Naive thymus-derived CD4-positive, alpha-beta T cell (primary cell): ENCODE measurements at regions not wholly inside any gene's neighbourhood (a gene's known extent, or its start where the extent isn't known, plus 50 kb on each side); places are given as distances from the start of the nearest gene placed in this dataset.

Source experiments
- ATAC-seq: fragments of 150-1000 bp; cut with Tn5 transposase; 2 replicates; pipeline ENCODE4 v1.10.0; 2021; ENCODE audit warnings: mild to moderate bottlenecking, moderate library complexity
- CTCF ChIA-PET: fragments of 350-600 bp; sonication (Branson Sonifier 250); formaldehyde crosslinking; loops from one replicate; lab custom pipeline; 2021; ENCODE audit warnings: antibody characterized with exemption; lab: Charles Lee
- POLR2A ChIA-PET: fragments of 350-600 bp; sonication (Branson Sonifier 250); formaldehyde crosslinking; loops from one replicate; lab custom pipeline; 2021; ENCODE audit warnings: antibody characterized with exemption, inconsistent platforms; lab: Charles Lee
- DNase-seq, 9 donors: peaks; one replicate each; pipeline versions ENCODE4 v3.0.0 to v3.0.0-alpha.2; 2020 to 2022; ENCODE audit warnings: mixed read lengths in 1 of 9
- H3K27ac ChIP-seq: one replicate; pipeline ENCODE4 v1.7.0; 2013; ENCODE audit warnings: mild to moderate bottlenecking, low read depth, low read length, moderate library complexity
- H3K27me3 ChIP-seq, 2 donors: one replicate each; pipeline ENCODE4 v1.7.0; 2013; ENCODE audit warnings: low read length in 2 of 2, mild to moderate bottlenecking in 2 of 2, moderate library complexity in 2 of 2; ENCODE audit not compliant: control insufficient read depth in 2 of 2, insufficient read depth in 2 of 2
- H3K36me3 ChIP-seq, 3 experiments: 1 replicate in 2 of 3; 2 replicates in 1 of 3; pipeline ENCODE4 v1.7.0; 2013; ENCODE audit warnings: low read length in 3 of 3, mild to moderate bottlenecking in 3 of 3, moderate library complexity in 1 of 3; ENCODE audit not compliant: insufficient read depth in 3 of 3, control insufficient read depth in 2 of 3
- H3K4me1 ChIP-seq, 2 donors: one replicate each; pipeline ENCODE4 v1.7.0; 2013; ENCODE audit warnings: low read length in 2 of 2, mild to moderate bottlenecking in 2 of 2, moderate library complexity in 1 of 2; ENCODE audit not compliant: control insufficient read depth in 2 of 2, insufficient read depth in 2 of 2
- H3K4me3 ChIP-seq: 2 replicates; pipeline ENCODE4 v1.7.0; 2013; ENCODE audit warnings: mild to moderate bottlenecking, low read length
- H3K9me3 ChIP-seq, 3 experiments: 1 replicate in 2 of 3; 2 replicates in 1 of 3; pipeline ENCODE4 v1.7.0; 2013; ENCODE audit warnings: low read length in 3 of 3; ENCODE audit not compliant: control insufficient read depth in 2 of 3
- H3K27ac Mint-ChIP-seq, 9 donors: one replicate each; pipeline ENCODE4 v1.8.0; 2020 to 2022; ENCODE audit warnings: mixed read lengths in 9 of 9, mild to moderate bottlenecking in 8 of 9, moderate library complexity in 5 of 9, inconsistent platforms in 2 of 9
- H3K27me3 Mint-ChIP-seq, 5 donors: one replicate each; pipeline ENCODE4 v1.8.0; 2021 to 2022; ENCODE audit warnings: mixed read lengths in 5 of 5, mild to moderate bottlenecking in 1 of 5
- H3K36me3 Mint-ChIP-seq, 5 donors: one replicate each; pipeline ENCODE4 v1.8.0; 2020 to 2022; ENCODE audit warnings: mixed read lengths in 5 of 5, mild to moderate bottlenecking in 3 of 5, inconsistent platforms in 1 of 5
- H3K4me1 Mint-ChIP-seq, 7 donors: one replicate each; pipeline ENCODE4 v1.8.0; 2020 to 2022; ENCODE audit warnings: mixed read lengths in 7 of 7, mild to moderate bottlenecking in 3 of 7, inconsistent platforms in 1 of 7
- H3K4me3 Mint-ChIP-seq, 10 donors: one replicate each; pipeline ENCODE4 v1.8.0; 2020 to 2022; ENCODE audit warnings: mild to moderate bottlenecking in 10 of 10, mixed read lengths in 10 of 10, moderate library complexity in 6 of 10, inconsistent platforms in 2 of 10
- H3K9me3 Mint-ChIP-seq, 11 donors: one replicate each; pipeline ENCODE4 v1.8.0; 2020 to 2022; ENCODE audit warnings: mixed read lengths in 11 of 11, mild to moderate bottlenecking in 4 of 11, inconsistent platforms in 1 of 11, moderate library complexity in 1 of 11
- intact Hi-C, 2 donors: fragments of 100-400 bp; cut with micrococcal nuclease; formaldehyde crosslinking; loops; one replicate each; pipeline ENCODE4 v1.15.1; 2023

DNA sequence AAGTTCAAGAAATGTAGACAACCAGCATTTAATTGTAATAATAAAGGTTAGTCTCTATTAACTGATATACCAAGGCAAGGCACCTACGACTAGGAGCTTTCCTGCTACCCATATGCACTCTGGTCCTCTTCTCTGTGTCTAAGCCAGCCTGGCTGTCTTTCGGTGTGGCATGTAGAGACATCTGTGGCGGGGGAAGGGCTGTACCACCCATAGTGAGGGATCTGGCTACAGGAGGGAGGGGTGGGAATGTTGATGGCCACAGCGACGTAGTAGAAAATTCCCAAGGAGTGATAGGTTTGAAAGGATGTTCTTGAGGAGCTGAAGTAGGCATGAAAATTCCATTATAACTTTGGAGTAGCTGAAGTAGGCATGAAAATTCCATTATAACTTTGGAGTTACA, 344.2 kb downstream of the ATP23 start:
- ATAC-seq (no peak), DNase-seq (no peak)
- Histone ChIP-seq H3K27ac (no peak overlapping the region), H3K27me3 (no peaks in the 10 kb centered on the region), H3K36me3 (no peaks in the 10 kb centered on the region), H3K4me3 (no peak overlapping the region), H3K9me3 (no peaks in the 10 kb centered on the region), H3K4me1 (no peaks in the 10 kb centered on the region)
- peaks cover 0 to 13% (median 0%) of the 10 kb centered on the region in 5 donors for H3K36me3 Mint-ChIP-seq
- peaks cover 0 to 21% (median 20%) of the 10 kb centered on the region in 5 donors for H3K27me3 Mint-ChIP-seq
- ChIA-PET CTCF (no interaction called here), POLR2A (no interaction called here)
- peaks cover 4 to 35% (median 13%) of the 10 kb centered on the region in 11 donors for H3K9me3 Mint-ChIP-seq
- H3K4me3 Mint-ChIP-seq, result no peak overlapping the region
- H3K27ac Mint-ChIP-seq, result no peak overlapping the region
- H3K4me1 Mint-ChIP-seq, result no peaks in the 10 kb centered on the region
- intact Hi-C loops, result no loop called here

DNA sequence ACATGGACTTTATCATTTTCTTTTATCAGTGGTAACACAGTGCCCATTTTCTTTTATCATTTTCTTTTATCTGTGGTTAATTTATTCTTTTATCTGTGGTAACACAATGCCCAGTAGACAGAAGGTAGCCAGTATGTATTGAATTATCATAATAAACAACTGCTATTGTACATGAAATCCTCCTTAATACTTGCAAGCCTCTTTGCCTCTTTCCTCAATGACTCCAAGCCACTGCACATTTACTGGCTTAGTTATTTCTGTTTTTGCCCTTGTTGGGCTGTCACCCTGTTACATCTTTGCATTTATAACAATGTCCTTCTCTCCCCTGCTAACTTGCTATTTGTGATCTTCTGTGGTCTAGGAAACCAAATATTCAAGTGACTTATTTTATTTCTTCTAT, 345.0 kb downstream of the ATP23 start:
- ChIA-PET POLR2A (no interaction called here), CTCF (no interaction called here)
- Histone ChIP-seq H3K4me1 (no peaks in the 10 kb centered on the region), H3K4me3 (no peak overlapping the region), H3K27me3 (no peaks in the 10 kb centered on the region), H3K27ac (no peak overlapping the region), H3K36me3 (no peaks in the 10 kb centered on the region), H3K9me3 (no peaks in the 10 kb centered on the region)
- DNase-seq, result no peak
- H3K27me3 Mint-ChIP-seq, result peaks cover 0 to 21% (median 20%) of the 10 kb centered on the region in 5 donors
- H3K4me1 Mint-ChIP-seq, result peaks cover 0 to 6% (median 0%) of the 10 kb centered on the region in 7 donors
- peaks cover 0 to 8% (median 0%) of the 10 kb centered on the region in 5 donors for H3K36me3 Mint-ChIP-seq
- no peak overlapping the region for H3K27ac Mint-ChIP-seq
- ATAC-seq, result no peak
- no peak overlapping the region for H3K4me3 Mint-ChIP-seq
- intact Hi-C loops, result no loop called here
- H3K9me3 Mint-ChIP-seq, result peaks cover 0 to 27% (median 10%) of the 10 kb centered on the region in 11 donors

DNA sequence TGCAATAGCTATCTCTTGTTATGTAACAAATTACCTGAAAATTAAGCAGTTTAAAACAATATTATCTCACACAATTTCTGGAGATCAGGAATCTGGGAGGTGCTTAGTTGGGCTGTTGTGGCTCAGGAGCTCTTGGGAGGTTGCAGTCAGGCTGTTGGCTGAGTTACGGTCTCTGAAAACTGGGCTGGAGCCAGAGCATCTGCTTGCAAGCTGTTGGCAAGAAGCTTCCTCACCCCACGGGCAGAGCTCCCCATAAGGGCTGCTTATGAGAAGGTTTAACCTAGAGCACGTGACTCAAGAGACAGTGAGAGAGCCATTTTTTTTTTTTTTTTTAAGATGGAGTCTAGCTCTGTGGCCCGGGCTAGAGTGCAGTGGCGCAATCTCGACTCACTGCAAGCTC, 346.8 kb downstream of the ATP23 start:
- H3K36me3 ChIP-seq, result no peaks in the 10 kb centered on the region
- no peaks in the 10 kb centered on the region for H3K9me3 ChIP-seq
- Mint-ChIP-seq H3K36me3 (peaks cover 0 to 5% (median 0%) of the 10 kb centered on the region in 5 donors), H3K4me3 (no peak overlapping the region), H3K9me3 (peaks cover 0 to 18% (median 6%) of the 10 kb centered on the region in 11 donors), H3K4me1 (peaks cover 0 to 7% (median 0%) of the 10 kb centered on the region in 7 donors), H3K27ac (no peak overlapping the region), H3K27me3 (peaks cover 2 to 20% (median 18%) of the 10 kb centered on the region in 5 donors)
- H3K27ac ChIP-seq, result no peak overlapping the region
- no peaks in the 10 kb centered on the region for H3K27me3 ChIP-seq
- ATAC-seq, result no peak
- no peak overlapping the region for H3K4me3 ChIP-seq
- no peak for DNase-seq
- POLR2A ChIA-PET, result no interaction called here
- intact Hi-C loops, result no loop called here
- CTCF ChIA-PET, result no interaction called here
- H3K4me1 ChIP-seq, result no peaks in the 10 kb centered on the region

DNA sequence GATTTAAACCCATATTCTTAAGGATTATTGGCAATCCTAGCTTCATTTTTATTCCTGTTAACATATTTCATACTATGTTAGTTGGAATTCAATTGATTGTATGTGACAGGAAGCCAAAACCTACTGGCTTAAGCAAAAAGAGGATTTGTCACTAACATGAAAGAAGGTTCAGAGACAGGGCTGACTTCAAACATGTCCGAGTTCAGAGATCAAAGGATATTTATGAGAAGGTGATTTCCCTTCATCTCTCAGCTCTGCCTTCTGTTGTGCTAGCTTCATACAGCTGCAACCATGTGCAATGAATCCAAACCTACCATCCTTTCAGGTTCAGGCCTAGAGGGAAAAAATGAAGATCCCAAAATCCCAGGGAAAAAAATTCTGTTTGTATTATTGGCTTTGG, 349.7 kb downstream of the ATP23 start:
- Mint-ChIP-seq H3K4me3 (no peak overlapping the region), H3K9me3 (peaks cover 0 to 6% (median 0%) of the 10 kb centered on the region in 11 donors), H3K36me3 (peaks cover 0 to 4% (median 0%) of the 10 kb centered on the region in 5 donors), H3K27ac (no peak overlapping the region), H3K27me3 (peaks cover 0 to 27% (median 20%) of the 10 kb centered on the region in 5 donors), H3K4me1 (peaks cover 0 to 7% (median 0%) of the 10 kb centered on the region in 7 donors)
- no peaks in the 10 kb centered on the region for H3K36me3 ChIP-seq
- no peaks in the 10 kb centered on the region for H3K9me3 ChIP-seq
- intact Hi-C loops, result no loop called here
- no peak overlapping the region for H3K4me3 ChIP-seq
- ChIA-PET POLR2A (no interaction called here), CTCF (no interaction called here)
- no peaks in the 10 kb centered on the region for H3K27me3 ChIP-seq
- DNase-seq (peak in 2 of 9 donors; percentile 2 to 8), ATAC-seq (no peak)
- no peaks in the 10 kb centered on the region for H3K4me1 ChIP-seq
- no peak overlapping the region for H3K27ac ChIP-seq

DNA sequence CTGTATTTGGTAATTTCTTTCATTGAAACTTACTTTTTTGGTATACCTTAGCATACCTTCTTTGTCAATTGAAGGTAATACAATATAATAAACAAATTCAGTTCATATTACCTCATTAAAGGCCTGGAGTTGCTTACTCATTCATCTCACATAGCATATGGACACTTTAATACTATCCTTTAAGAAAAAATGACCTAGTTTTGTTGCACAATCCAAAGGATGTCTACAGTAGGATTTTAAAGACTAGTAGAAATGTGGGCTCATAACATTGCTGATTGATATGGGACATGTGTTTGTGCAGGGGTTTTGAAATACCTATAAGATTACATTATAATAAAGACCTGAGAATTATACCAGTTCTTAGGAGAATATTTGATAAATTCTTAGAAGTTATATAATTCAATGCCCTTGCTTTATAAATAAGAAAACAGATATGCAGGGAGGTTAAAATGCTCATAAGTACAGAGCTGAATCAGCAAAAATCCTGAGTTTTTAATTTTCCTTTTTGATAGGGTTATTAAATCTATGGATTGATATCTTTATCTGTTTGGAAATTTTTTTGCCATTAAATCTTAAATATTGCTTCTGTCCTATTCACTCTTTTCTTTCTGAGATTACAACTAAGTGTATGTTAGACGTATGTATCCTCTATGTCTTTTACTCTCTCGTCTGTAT, 352.1 kb downstream of the ATP23 start:
- H3K27ac ChIP-seq, result no peak overlapping the region
- peaks cover 0 to 1% (median 0%) of the 10 kb centered on the region in 11 donors for H3K9me3 Mint-ChIP-seq
- no peaks in the 10 kb centered on the region for H3K9me3 ChIP-seq
- H3K4me3 ChIP-seq, result no peak overlapping the region
- H3K4me1 ChIP-seq, result no peaks in the 10 kb centered on the region
- intact Hi-C loops, result no loop called here
- CTCF ChIA-PET, result no interaction called here
- peaks cover 0 to 7% (median 0%) of the 10 kb centered on the region in 7 donors for H3K4me1 Mint-ChIP-seq
- no peak overlapping the region for H3K4me3 Mint-ChIP-seq
- ATAC-seq (no peak), DNase-seq (no peak)
- no peaks in the 10 kb centered on the region for H3K36me3 Mint-ChIP-seq
- POLR2A ChIA-PET, result no interaction called here
- H3K27ac Mint-ChIP-seq, result no peak overlapping the region
- H3K36me3 ChIP-seq, result no peaks in the 10 kb centered on the region
- peaks cover 2 to 35% (median 7%) of the 10 kb centered on the region in 5 donors for H3K27me3 Mint-ChIP-seq
- H3K27me3 ChIP-seq, result no peaks in the 10 kb centered on the region

DNA sequence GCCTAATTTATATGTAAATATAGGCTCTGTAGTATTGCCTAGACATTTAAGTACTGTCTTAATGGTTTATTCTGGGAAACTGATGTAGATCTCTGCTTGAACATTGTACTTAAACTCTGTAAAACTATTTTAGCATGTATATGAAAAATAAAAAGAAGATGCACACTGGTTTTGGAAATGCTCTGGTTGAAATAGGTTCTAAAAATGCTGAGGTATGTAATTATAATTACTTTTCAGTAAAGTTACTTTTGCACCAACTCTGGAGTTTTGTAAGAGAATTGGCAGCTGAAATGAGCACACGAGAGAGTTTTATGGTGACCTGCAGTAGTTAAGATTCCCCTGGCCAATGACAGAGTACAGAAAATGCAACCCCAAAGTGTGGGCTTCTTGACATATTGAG, 353.9 kb downstream of the ATP23 start:
- Histone ChIP-seq H3K36me3 (no peaks in the 10 kb centered on the region), H3K9me3 (no peaks in the 10 kb centered on the region), H3K27me3 (no peaks in the 10 kb centered on the region), H3K4me3 (no peak overlapping the region), H3K4me1 (no peaks in the 10 kb centered on the region), H3K27ac (no peak overlapping the region)
- peaks cover 0 to 26% (median 4%) of the 10 kb centered on the region in 5 donors for H3K27me3 Mint-ChIP-seq
- no peak overlapping the region for H3K4me3 Mint-ChIP-seq
- ChIA-PET POLR2A (no interaction called here), CTCF (no interaction called here)
- no peak overlapping the region for H3K27ac Mint-ChIP-seq
- intact Hi-C loops, result no loop called here
- no peak for ATAC-seq
- H3K9me3 Mint-ChIP-seq, result peaks cover 0 to 1% (median 0%) of the 10 kb centered on the region in 11 donors
- no peak for DNase-seq
- no peaks in the 10 kb centered on the region for H3K36me3 Mint-ChIP-seq
- H3K4me1 Mint-ChIP-seq, result peaks cover 0 to 7% (median 0%) of the 10 kb centered on the region in 7 donors

DNA sequence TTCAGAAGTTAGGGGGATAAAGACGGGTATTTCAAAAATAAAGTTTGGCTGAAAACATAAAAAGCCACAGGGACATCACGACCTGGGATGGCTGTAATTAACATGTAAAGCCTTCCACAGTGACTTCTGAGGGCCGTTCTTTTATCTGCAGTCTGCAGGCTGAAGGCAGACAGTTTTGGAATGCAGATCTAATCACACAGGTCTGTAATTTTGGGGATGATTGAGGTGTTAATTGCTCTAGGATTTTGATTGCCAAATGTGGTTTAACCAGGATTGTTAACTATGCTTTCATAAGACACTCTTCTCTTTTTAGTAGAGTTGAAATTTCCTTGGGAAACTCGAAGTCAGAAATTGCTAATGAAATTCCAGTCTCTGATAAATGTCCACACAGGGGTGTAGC, 355.5 kb downstream of the ATP23 start:
- Mint-ChIP-seq H3K4me3 (no peak overlapping the region), H3K9me3 (peaks cover 0 to 1% (median 0%) of the 10 kb centered on the region in 11 donors), H3K27me3 (peaks cover 0 to 26% (median 5%) of the 10 kb centered on the region in 5 donors), H3K36me3 (no peaks in the 10 kb centered on the region), H3K4me1 (no peaks in the 10 kb centered on the region), H3K27ac (no peak overlapping the region)
- Histone ChIP-seq H3K27ac (no peak overlapping the region), H3K9me3 (no peaks in the 10 kb centered on the region), H3K4me3 (no peak overlapping the region), H3K36me3 (no peaks in the 10 kb centered on the region), H3K4me1 (no peaks in the 10 kb centered on the region), H3K27me3 (no peaks in the 10 kb centered on the region)
- ATAC-seq (no peak), DNase-seq (no peak)
- CTCF ChIA-PET, result no interaction called here
- POLR2A ChIA-PET, result no interaction called here
- intact Hi-C loops, result no loop called here
